Stimulated activated CD4-positive, alpha-beta T cell treated with anti-CD3 and anti-CD28 coated beads, Interleukin-4, amount 100 ng/mL, for 24 hours (primary cell): ENCODE measurements at regions not wholly inside any gene's neighbourhood (a gene's known extent, or its start where the extent isn't known, plus 50 kb on each side); places are given as distances from the start of the nearest gene placed in this dataset.
A peak's percentile ranks its signal among the peaks of the same experiment; 100 is the strongest.
"Not testable (repeated sequence)": the region's sequence is repeated elsewhere in the genome, so short reads cannot be mapped to it uniquely, and the experiment has no call there.

Experiments used
- DNase-seq: peaks from one replicate; pipeline ENCODE4 v3.0.0-alpha.2; 2020

DNA sequence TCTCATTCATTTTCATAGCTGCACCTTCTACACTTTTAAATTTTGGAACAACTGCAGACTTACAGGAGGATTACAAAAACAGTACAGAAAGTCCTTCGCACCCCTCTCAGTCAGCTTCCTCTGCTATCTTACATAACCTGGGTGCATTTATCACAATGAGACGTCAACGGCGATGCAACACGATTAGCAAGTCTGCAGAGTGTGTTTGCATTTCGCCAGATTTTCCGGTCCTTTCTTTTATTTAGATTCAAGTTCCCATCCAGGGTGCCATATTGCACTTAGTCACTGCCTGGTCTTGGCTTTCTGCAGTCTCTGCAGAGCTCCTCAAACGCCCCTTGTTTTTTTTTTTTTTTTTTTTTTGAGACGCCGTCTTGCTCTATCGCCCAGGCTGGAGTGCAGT is 85.9 kb downstream of the ASMT start:
- no peak for DNase-seq

DNA sequence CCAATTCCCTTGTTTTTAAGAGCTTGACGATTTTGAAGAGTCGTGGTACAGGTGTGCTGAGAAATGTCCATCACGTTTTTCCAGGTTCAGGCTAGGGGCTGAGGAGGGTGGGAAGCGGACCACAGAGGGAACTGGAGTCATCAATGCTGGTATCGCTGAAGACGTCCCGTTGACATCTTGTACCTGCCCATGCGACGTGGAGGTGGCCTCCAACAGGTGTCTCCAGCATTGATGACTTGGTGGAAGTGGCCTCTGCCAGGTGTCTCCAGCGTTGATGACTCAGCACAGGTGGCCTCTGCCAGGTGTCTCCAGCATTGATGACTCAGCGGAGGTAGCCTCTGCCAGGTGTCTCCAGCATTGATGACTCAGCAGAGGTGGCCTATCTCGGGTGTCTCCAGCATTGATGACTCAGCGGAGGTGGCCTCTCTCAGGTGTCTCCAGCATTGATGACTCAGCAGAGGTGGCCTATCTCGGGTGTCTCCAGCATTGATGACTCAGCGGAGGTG is 86.6 kb downstream of the ASMT start:
- DNase-seq: not testable (repeated sequence)

DNA sequence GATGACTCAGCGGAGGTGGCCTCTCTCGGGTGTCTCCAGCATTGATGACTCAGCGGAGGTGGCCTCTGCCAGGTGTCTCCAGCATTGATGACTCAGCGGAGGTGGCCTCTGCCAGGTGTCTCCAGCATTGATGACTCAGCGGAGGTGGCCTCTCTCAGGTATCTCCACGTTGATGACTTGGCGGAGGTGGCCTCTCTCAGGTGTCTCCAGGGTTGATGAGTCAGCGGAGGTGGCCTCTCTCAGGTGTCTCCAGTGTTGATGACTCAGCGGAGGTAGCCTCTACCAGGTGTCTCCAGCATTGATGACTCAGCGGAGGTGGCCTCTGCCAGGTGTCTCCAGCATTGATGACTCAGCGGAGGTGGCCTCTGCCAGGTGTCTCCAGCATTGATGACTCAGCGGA is 87.3 kb downstream of the ASMT start:
- not testable (repeated sequence) for DNase-seq

DNA sequence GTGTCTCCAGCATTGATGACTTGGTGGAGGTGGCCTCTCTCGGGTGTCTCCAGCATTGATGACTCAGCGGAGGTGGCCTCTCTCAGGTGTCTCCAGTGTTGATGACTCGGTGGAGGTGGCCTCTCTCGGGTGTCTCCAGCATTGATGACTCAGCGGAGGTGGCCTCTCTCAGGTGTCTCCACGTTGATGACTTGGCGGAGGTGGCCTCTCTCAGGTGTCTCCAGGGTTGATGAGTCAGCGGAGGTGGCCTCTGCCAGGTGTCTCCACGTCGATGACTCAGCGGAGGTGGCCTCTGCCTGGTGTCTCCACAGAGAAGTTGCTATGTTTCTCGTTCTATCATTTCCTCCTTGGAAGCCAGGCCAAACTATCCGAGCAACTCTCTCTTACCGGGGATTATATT is 87.7 kb downstream of the ASMT start:
- not testable (repeated sequence) for DNase-seq

DNA sequence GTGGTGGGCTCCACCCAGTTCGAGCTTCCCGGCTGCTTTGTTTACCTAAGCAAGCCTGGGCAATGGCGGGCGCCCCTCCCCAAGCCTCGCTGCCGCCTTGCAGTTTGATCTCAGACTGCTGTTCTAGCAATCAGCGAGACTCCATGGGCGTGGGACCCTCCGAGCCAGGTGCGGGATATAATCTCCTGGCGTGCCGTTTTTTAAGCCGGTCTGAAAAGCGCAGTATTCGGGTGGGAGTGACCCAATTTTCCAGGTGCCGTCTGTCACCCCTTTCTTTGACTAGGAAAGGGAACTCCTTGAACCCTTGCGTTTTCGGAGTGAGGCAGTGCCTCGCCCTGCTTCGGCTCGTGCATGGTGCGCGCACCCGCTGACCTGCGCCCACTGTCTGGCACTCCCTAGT is 94.4 kb downstream of the ASMT start:
- DNase-seq: not testable (repeated sequence)

DNA sequence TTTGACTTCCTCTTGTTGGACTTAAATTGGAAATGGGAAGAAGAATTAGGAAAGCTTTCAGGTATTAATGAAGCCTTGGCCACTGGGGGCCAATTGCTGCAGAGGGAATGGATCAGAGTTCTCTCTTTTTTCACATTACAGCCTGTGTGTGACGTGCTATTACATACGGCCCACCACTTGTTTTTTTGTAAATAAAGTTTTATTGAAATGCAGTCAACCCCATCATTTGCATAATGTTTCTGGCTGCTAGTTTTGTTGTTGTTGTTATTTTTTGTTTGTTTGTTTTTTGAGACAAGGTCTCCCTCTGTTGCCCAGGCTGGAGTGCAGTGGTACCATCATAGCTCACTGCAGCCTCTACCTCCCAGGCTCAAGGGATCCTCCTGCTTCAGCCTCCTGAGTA is 98.4 kb downstream of the ASMT start:
- no peak for DNase-seq

DNA sequence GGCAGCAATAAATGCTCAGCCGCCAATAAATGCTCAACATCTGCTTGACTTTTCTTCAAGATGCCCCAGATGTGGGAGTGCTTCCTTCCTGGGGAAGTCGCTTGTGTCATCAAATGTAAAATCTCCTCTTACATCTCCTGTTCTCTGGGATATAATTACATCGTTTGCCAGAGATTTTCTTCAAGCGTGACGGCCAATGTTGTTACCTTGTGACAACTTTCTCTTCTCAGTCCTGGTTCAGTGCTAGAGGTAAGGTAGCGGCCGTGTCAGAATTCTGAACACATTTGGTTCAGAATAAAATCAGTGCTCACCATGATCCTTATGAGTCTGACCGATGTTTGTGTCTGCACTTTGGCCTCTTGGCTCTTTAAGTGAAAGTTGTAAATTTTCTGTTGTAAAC is 102.5 kb downstream of the ASMT start:
- no peak for DNase-seq

DNA sequence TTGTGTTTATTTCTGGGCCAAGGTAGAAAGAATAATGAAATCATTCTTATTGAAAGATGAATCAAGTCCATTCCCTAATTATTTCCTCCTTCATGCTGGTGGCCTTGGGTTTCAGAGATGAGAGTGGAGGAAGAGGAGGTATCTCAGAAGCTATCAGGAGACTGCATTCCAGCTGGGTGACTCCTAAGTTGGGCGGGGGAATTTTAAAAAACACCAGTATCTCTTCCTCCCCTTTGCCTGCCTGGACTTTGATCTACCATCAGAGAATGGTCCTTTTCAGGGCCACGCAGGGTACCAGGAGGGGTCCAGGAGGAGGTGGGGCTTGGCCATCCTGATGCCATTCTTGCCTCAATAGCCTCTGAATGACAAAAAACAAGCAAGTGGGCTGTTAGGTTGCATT is 104.4 kb downstream of the ASMT start:
- no peak for DNase-seq

DNA sequence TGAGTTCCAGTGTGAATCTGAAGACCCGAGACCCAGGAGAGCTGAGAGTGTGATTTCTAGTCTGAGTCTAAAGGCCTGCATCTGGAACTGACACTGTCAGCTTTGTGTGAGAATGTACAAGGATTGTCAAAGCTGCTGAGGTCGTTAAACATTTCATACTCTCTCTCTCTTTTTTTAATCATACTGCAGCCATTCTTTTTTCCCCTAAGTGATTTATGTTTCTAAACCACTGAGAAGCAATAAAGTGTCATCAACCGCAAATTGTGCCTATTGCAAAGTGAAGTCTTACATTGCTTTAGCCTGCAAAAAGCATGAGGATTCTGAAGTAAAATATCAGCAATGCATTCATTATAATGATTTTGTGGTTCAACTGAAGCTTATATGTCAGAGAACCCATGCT is 106.0 kb downstream of the ASMT start:
- no peak for DNase-seq

DNA sequence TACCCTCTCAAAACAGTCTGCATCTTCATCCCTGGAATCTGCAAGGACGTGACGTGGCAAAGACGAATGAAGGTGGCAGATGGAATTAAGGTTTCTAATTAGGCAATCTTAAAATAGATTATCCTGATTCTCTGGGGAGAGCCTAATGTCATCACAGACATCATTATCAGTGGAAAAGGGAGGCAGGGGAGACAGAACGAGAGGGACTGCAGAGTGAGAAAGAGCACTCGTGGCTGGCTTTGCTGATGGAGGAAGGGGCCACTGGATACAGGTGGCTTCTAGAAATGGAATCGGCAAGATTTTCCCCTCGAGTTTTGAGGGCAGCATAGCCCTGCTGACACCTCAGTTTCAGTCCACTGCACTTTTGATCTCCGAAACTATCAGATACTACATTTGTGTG is 110.6 kb downstream of the ASMT start:
- no peak for DNase-seq

DNA sequence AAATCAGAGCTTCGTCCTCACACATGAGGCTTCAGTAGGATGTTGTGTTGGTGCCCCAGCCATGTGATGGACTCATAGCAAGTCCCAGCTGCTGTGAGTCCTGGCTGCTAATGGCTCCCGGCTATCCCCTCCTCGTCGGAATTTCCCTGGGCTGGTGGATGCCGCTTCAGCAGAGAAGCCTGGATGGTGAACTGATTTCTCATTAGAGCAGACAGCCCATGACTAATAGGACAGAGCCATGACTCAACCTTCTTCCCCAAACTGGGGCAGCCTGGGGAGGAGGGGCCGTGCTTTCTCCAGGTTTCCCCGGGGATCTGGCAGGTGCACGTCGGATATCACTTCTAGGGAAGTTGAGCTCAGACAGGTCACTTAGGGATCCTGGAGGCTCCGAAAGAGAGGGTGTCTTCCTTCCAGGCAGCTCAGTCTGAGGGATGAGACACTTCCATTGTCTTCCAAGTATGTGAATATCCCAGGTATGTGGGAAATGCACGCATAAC is 112.7 kb downstream of the ASMT start:
- DNase-seq: no peak

DNA sequence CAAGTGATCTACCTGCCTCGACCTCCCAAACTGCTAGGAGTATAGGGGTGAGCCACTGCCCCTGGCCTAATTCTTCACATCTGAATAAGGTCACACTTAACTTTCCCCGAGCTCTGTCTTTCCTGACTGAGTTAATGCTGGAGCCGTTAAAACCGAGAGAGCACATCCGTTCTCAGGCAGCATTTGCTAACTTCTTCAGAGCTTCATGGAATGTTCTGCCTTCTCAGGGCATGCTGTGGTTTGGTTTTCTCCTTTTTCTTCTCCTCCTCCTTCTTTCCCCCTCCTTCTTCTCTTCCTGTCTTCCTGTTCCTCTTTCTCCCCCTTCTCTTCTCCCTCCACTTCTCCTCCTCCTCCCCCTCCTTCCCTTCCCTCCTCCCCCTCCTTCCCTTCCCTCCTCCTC is 119.9 kb downstream of the ASMT start:
- no peak for DNase-seq

DNA sequence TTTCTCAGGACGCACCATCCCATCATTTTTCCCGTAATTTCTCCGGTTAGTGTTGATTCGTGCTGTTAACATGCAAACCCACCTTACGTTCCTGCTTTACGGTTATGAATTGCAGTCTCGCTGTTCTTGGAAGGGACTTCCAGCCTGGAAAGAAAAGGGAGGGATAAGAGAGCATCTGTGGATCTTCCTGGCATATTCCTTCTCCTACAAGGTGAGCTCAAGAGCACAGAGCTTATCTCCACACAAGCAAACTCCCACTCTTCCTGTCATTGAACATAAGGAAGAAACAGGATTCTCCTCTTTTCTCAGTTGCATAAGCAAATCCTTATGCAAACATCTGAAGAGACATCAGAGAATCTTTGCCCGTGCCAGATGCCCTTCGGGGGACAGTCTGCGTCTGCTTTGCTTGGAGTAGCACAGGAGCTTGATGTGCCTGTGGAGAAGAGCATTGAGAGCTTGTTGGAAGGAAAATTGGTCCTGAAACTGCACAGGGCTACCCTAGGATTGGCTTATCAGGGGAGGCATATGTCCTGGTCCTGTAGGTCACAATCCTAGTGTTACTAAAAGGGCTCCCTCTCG is 127.0 kb downstream of the ASMT start:
- no peak for DNase-seq

DNA sequence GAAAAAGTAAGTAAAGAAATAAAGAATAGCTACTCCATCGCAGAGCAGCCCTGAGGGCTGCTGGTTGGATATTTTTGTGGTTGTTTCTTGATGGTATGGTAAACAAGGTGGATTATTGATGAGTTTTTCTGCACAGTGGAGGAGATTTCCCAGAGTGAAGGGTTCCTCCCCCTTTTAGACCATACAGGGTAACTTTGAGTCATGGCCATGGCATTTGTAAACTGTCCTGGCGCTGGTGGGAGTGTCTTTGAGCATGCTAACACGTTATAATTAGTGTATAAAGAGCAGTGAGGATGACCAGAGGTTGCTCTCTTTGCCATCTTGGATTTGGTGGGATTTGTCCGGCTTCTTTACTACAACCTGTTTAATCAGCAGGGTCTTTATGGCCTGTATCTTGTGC is 128.2 kb downstream of the ASMT start:
- no peak for DNase-seq

DNA sequence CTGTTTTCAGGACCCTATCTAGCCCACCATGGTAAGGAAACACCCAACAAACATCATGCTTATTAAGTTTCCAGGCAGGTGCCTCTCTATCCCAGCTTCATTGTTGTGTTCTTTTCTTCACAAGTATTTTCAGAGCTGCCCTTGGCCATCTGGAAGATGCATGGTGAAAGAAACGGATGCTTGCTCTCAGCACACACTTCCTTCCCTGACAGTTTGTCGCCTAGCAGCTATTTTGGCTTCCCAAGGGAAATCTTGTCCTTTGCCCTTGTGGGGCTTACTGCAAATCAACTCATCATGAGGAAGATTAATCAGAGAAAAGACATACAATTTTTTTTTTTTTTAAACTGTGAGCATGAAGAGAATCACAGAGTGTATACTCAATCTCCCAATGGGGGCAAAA is 128.8 kb downstream of the ASMT start:
- DNase-seq: no peak

DNA sequence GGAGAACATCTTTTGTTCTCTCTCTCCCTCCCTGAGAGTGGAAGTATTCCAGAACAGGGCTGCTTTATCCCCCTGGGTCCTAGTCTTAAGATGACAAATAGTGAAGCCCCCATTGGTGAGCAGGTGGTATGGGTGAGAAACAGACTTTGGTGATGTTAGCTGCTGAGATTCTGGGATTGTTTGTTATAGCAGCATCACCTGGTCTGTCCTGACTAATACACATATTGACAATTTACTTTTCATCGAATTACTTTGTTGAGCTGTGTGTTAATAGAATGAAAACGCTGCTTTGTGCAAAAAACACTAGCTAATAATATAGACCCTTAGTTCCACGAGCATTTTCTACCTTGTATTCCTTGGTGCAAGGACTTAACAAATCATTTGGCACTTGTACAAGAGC is 133.5 kb downstream of the ASMT start:
- DNase-seq: no peak

DNA sequence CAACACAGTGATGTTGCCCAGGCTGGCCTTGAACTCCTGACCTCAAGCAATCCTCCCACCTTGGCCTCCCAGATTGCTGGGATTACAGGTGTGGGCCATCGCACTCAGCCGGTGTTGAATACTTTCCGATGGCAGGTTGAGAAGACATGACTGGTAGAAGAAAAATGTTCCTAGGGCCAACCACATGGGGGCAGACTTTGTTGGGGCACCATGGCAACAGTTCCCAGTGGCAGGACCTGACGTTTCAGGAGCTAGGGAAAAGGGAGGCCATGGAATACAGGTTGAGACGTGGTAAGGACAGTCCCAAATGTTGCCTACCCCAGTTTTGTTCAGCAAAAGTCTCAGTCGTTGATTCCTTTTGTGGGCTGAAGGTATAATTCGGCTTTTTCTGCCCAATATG is 134.6 kb downstream of the ASMT start:
- DNase-seq: no peak

DNA sequence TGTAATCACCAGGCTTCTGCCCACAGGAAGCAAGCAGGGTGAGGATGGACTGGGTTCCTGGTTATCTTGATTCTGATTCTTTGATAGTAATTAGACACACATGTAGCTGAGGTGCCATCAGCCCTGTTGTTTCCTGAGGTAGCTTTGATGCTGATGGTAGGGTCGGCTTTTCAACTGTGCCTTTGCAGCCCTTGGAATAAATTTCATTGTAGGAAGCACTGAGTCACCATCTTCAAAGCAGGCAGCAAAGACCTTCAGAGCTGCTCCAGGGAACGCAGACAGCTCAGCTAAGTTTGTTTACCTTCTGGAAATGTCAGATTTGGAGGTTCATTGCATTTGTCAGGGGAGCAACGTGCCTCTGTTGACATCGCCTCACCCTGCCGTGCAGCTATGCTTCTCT is 135.4 kb downstream of the ASMT start:
- DNase-seq: no peak

DNA sequence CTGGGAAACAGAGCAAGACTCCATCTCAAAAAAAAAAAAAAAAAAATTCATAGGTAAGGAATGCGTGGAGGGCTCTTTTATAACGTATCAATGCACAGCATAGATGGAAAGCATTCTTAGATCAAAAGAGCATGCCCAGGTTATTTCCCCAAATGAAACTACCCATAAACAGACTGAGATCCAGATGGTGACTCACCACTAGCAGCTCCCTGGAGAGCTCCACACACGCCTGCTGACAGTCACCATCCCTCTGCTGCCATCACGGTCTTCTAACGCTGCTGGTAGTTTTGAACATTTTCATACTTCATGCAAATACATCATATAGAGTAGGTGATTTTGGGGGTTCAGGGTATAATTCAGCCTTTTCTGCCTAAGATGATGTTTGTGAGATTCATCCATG is 136.9 kb downstream of the ASMT start:
- no peak for DNase-seq

DNA sequence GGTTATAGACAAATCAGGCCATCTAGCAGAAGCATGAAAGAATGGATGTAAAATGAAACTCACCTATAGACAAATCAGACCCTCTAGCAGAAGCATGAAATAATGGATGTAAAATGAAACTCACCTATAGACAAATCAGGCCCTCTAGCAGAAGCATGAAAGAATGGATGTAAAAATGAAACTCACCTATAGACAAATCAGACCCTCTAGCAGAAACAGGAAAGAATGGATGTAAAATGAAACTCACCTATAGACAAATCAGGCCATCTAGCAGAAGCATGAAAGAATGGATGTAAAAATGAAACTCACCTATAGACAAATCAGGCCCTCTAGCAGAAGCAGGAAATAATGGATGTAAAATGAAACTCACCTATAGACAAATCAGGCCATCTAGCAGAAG is 137.9 kb downstream of the ASMT start:
- not testable (repeated sequence) for DNase-seq

DNA sequence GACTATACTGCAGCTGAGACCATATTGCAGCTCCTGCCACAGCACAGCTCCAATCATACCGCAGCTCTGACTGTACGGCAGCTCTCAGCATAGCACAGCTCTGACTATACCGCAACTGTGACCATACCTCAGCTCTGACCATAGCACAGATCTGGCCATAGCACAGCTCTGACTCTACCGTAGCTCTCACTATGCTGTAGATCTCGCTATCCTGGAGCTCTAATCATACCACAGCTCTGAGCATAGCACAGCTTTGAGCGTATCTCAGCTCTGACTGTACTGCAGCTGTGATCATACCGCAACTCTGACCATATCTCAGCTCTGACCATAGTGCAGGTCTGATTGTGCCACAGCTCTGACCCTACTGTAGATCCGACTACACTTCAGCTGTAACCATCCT is 139.2 kb downstream of the ASMT start:
- DNase-seq: no peak

DNA sequence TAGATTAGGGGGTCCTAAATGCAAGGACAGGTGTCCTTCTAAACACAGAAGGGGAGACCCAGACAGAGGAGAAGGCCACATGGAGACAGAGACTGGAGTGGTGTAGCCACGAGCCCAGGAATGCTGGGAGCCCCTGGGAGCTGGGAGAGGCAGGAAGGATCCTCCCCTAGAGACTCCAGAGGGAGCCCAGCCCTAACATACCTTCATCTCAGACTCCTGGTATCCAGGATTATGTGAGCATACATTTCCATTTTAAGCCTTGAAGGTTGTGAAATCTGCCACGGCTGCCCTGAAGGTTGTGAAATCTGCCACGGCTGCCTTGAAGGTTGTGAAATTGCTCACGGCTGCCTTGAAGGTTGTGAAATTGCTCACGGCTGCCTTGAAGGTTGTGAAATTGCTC is 148.4 kb downstream of the ASMT start:
- no peak for DNase-seq

DNA sequence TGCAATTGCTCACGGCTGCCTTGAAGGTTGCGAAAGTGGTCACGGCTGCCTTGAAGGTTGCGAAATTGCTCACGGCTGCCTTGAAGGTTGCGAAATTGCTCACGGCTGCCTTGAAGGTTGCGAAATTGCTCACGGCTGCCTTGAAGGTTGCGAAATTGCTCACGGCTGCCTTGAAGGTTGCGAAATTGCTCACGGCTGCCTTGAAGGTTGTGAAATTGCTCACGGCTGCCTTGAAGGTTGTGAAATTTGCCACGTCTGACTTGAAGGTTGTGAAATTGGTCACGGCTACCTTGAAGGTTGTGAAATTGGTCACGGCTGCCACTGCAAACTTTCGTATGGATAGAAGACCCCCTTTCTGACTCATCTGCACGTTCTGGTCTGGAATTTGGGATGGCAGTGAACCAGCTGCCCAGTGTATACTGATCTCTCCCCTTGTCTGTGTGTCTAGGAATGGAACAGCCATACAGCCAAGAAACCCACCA is 150.1 kb downstream of the ASMT start:
- DNase-seq: peak; percentile 4

DNA sequence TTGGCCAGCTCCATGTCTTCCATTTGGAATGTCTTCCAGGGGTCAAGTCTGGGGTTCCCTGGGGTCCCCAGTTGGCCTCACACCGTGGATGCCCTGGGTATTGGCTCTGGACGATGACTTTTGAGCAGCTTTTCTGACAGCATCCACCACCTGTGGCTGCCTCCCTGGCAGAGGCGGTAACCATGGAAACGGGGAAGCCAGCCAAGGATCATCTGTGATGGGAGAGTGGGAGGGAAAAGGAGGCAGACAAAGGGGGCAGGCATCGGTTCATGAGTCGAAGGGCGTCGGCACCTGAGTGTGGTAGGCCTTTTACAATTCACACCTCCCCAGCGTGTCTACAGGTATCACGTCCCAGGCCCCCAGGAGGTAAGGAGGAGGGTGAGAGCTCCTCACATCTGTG is 152.2 kb downstream of the ASMT start:
- no peak for DNase-seq

DNA sequence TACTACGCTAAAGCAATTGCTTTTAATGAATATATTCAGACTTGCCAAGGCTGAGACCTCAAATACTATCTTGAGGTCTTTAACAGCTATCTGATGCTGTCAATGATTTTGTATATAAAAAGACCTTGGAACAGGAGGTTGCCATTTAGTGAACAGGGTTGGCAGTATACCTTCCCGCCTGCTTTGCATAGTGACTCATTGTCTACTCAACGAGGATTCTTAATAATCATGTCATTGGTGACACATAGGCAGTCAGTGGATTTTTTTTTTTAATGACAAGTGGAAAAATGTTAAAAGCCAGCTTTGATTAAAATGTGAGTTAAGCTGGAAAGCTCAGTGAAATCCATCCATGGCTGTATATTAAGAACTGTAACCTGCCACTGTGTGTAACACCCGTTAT is 164.0 kb downstream of the ASMT start:
- no peak for DNase-seq
